ENCODE measurements at regions not wholly inside any gene's neighbourhood (a gene's known extent, or its start where the extent isn't known, plus 50 kb on each side); places are given as distances from the start of the nearest gene placed in this dataset.

- Histone ChIP-seq H3K36me3 (ENCODE audit: low read depth) (no peaks in the 10 kb centered on the region), H3K4me3 (no peak overlapping the region), H3K4me1 (ENCODE audit: low read depth) (no peaks in the 10 kb centered on the region), H3K9me3 (no peaks in the 10 kb centered on the region)
- no peak for ATAC-seq
- TF ChIP-seq CTCF (IDR thresholded peaks at IDR 0.05): no peak
- intact Hi-C loops (cut with DNase I, micrococcal nuclease): no loop called here
- DNase-seq: no peak
Measured at GRCh38 chr2:203798296-203799087, 69.1 kb upstream of the CTLA4 start.

GRCh38 chr2:203799908-203800307 lies 67.7 kb upstream of the CTLA4 start:
- ATAC-seq: peak; percentile 25
- TF ChIP-seq CTCF (IDR thresholded peaks at IDR 0.05): no peak

GRCh38 chr2:203800783-203801182 lies 66.8 kb upstream of the CTLA4 start:
- no peak for TF ChIP-seq CTCF (IDR thresholded peaks at IDR 0.05)
- ATAC-seq (no peak), DNase-seq (no peak)
- intact Hi-C loops (cut with DNase I, micrococcal nuclease): no loop called here
- Histone ChIP-seq H3K36me3 (ENCODE audit: low read depth) (no peaks in the 10 kb centered on the region), H3K9me3 (peaks cover 5% of the 10 kb centered on the region), H3K4me1 (ENCODE audit: low read depth) (no peaks in the 10 kb centered on the region), H3K4me3 (no peak overlapping the region)

More at GRCh38 chr2:203799908-203800307, 67.7 kb upstream of the CTLA4 start:
- no peaks in the 10 kb centered on the region for H3K4me1 ChIP-seq (ENCODE audit: low read depth)
- no peaks in the 10 kb centered on the region for H3K36me3 ChIP-seq (ENCODE audit: low read depth)
- H3K9me3 ChIP-seq: no peaks in the 10 kb centered on the region
- intact Hi-C loops (cut with DNase I, micrococcal nuclease): no loop called here
- no peak overlapping the region for H3K4me3 ChIP-seq
- no peak for DNase-seq

- Histone ChIP-seq H3K9me3 (peaks cover 5% of the 10 kb centered on the region), H3K4me1 (ENCODE audit: low read depth) (no peaks in the 10 kb centered on the region), H3K4me3 (no peak overlapping the region), H3K36me3 (ENCODE audit: low read depth) (no peaks in the 10 kb centered on the region)
- DNase-seq (no peak), ATAC-seq (no peak)
- no peak for TF ChIP-seq CTCF (IDR thresholded peaks at IDR 0.05)
- intact Hi-C loops (cut with DNase I, micrococcal nuclease): no loop called here
Measured at GRCh38 chr2:203802342-203803052, 65.1 kb upstream of the CTLA4 start.

- ATAC-seq: no peak
- Histone ChIP-seq H3K36me3 (ENCODE audit: low read depth) (no peaks in the 10 kb centered on the region), H3K4me3 (no peak overlapping the region), H3K4me1 (ENCODE audit: low read depth) (no peaks in the 10 kb centered on the region), H3K9me3 (peaks cover 5% of the 10 kb centered on the region)
- no peak for TF ChIP-seq CTCF (IDR thresholded peaks at IDR 0.05)
- no peak for DNase-seq
- intact Hi-C loops (cut with DNase I, micrococcal nuclease): no loop called here
Measured at GRCh38 chr2:203803053-203803429, 64.5 kb upstream of the CTLA4 start.
